Putamen (tissue), 1 donor: ENCODE measurements at regions not wholly inside any gene's neighbourhood (a gene's known extent, or its start where the extent isn't known, plus 50 kb on each side); places are given as distances from the start of the nearest gene placed in this dataset.

ENCODE experiments used
- DNase-seq: peaks from one replicate; pipeline ENCODE4 v3.0.0-alpha.2; 2016; ENCODE audit warnings: low spot score

GRCh38 chr22:27204280-27204679, 546.9 kb downstream of the MIAT start:
- no peak for DNase-seq

- DNase-seq: no peak
Observed at GRCh38 chr22:27204817-27205216, 547.4 kb downstream of the MIAT start.

GRCh38 chr22:27205492-27206373, 548.3 kb downstream of the MIAT start:
- DNase-seq: no peak

GRCh38 chr22:27206374-27207133, 549.2 kb downstream of the MIAT start:
- DNase-seq: no peak

- DNase-seq: no peak
Observed at GRCh38 chr22:27207266-27207665, 549.9 kb downstream of the MIAT start.

- DNase-seq: no peak
Observed at GRCh38 chr22:27207907-27208306, 550.5 kb downstream of the MIAT start.

- DNase-seq: no peak
Observed at GRCh38 chr22:27210111-27210730, 552.8 kb downstream of the MIAT start.

GRCh38 chr22:27212102-27212501, 554.7 kb downstream of the MIAT start:
- no peak for DNase-seq

- DNase-seq: no peak
Observed at GRCh38 chr22:27212617-27213177, 555.3 kb downstream of the MIAT start.

GRCh38 chr22:27213294-27213693, 555.9 kb downstream of the MIAT start:
- no peak for DNase-seq

- no peak for DNase-seq
Observed at GRCh38 chr22:27213766-27214581, 556.6 kb downstream of the MIAT start.

- DNase-seq: no peak
Observed at GRCh38 chr22:27214691-27215090, 557.3 kb downstream of the MIAT start.

- DNase-seq: no peak
Observed at GRCh38 chr22:27215871-27216270, 558.5 kb downstream of the MIAT start.

GRCh38 chr22:27216444-27216843, 559.1 kb downstream of the MIAT start:
- DNase-seq: no peak

GRCh38 chr22:27217154-27217553, 559.8 kb downstream of the MIAT start:
- DNase-seq: no peak

- no peak for DNase-seq
Observed at GRCh38 chr22:27218012-27218920, 560.9 kb downstream of the MIAT start.

GRCh38 chr22:27219036-27219435, 561.6 kb downstream of the MIAT start:
- DNase-seq: no peak

GRCh38 chr22:27220339-27220738, 563.0 kb downstream of the MIAT start:
- peak; percentile 79 for DNase-seq

- no peak for DNase-seq
Observed at GRCh38 chr22:27222178-27222577, 564.8 kb downstream of the MIAT start.
